Nephron progenitor cell (in vitro differentiated cells): ENCODE measurements at regions not wholly inside any gene's neighbourhood (a gene's known extent, or its start where the extent isn't known, plus 50 kb on each side); places are given as distances from the start of the nearest gene placed in this dataset.
"Not testable (repeated sequence)": the region's sequence is repeated elsewhere in the genome, so short reads cannot be mapped to it uniquely, and the experiment has no call there.

Experiments
- DNase-seq: peaks from one replicate; pipeline ENCODE4 v3.0.0; 2021
- H3K27ac Mint-ChIP-seq: 2 replicates; pipeline ENCODE4 v1.8.0; 2021; ENCODE audit warnings: mild to moderate bottlenecking, moderate library complexity, mixed read lengths
- H3K27me3 Mint-ChIP-seq: 2 replicates; pipeline ENCODE4 v1.8.0; 2021; ENCODE audit warnings: mild to moderate bottlenecking, low read depth, mixed read lengths; ENCODE audit not compliant: poor library complexity
- H3K36me3 Mint-ChIP-seq: 2 replicates; pipeline ENCODE4 v1.8.0; 2021; ENCODE audit warnings: low read depth, mixed read lengths
- H3K4me1 Mint-ChIP-seq: 2 replicates; pipeline ENCODE4 v1.8.0; 2021; ENCODE audit warnings: mixed read lengths
- H3K4me3 Mint-ChIP-seq: 2 replicates; pipeline ENCODE4 v1.8.0; 2021; ENCODE audit warnings: mild to moderate bottlenecking, moderate library complexity, mixed read lengths
- H3K9me3 Mint-ChIP-seq: 2 replicates; pipeline ENCODE4 v1.8.0; 2021; ENCODE audit warnings: mild to moderate bottlenecking, moderate library complexity, mixed read lengths
- CTCF ChIP-seq: fragments of 200-600 bp; sonication (generic); IDR thresholded peaks from 2 replicates; pipeline ENCODE4 v1.5.0; 2021; ENCODE audit warnings: antibody characterized with exemption

DNA sequence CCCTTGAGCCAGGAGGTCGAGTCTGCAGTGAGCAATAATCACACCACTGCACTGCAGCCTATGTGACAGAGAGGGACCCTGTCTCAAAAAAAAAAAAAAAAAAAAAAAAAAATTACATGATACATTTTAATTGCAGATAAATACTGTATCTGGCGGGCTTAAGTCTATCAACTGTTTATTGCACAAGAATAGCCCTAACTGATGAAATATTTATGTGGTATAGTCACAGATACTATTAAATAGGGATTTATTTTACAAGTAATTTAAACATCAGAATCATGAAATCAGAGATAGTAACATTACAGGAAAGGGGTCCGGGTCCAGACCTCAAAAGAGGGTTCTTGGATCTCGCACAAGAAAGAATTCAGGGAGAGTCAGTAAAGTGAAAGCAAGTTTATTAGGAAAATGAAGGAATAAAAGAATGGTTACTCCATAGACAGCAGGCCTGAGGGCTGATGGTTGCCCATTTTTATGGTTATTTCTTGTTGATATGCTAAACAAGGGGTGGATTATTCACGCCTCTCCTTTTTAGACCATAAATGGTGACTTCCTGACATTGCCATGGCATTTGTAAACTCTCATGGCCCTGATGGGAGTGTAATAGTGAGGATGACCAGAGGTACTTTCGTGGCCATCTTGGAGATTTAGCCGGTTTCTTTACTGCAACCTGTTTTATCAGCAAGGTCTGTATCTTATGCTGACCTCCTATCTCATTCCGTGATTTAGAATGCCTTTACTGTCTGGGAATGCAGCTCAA lies 166.6 kb downstream of the PMAIP1 start:
- no peak for TF ChIP-seq CTCF
- DNase-seq = no peak
- Mint-ChIP-seq H3K27me3 (peaks cover 3% of the 10 kb centered on the region), H3K9me3 (no peaks in the 10 kb centered on the region), H3K36me3 (no peaks in the 10 kb centered on the region), H3K27ac (no peak overlapping the region), H3K4me1 (no peaks in the 10 kb centered on the region), H3K4me3 (no peak overlapping the region)

DNA sequence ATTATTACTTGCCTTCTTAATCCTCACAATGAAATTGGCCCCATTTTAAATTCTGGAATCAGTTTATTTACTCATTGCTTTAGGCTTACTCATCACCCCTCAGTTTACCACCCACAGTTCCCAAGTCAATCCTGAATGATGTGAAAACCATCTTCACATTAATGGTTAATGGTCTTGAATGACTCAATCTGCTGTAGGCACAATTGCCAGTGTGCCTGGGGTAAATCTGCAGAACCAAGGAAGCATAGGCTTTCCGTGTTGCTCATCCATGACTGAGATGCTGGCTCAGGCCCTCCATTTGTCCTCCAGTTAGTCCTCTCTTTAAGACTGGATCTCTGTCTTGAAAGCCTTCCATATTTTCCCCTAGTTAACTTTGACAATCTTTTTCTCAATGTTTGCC lies 164.5 kb downstream of the PMAIP1 start:
- Mint-ChIP-seq H3K4me1 (no peaks in the 10 kb centered on the region), H3K27me3 (peaks cover 10% of the 10 kb centered on the region), H3K4me3 (no peak overlapping the region), H3K27ac (no peak overlapping the region), H3K36me3 (no peaks in the 10 kb centered on the region), H3K9me3 (no peaks in the 10 kb centered on the region)
- no peak for TF ChIP-seq CTCF
- DNase-seq = no peak

DNA sequence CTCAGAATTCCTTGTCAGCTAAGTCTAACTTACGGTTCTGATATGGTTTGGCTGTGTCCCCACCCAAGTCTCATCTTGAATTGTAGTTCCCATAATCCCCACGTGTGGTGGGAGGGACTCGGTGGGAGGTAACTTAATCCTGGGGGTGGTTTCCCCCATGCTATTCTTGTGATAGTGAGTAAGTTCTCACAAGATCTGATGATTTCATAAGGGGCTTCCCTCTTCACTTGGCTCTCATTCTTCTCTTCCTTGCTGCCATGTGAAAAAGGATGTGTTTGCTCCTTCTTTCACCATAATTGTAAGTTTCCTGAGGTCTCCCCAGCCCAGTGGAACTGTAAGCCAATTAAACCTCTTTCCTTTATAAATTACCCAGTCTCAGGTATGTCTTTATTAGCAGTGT lies 163.0 kb downstream of the PMAIP1 start:
- peaks cover 10% of the 10 kb centered on the region for H3K27me3 Mint-ChIP-seq
- not testable (repeated sequence) for DNase-seq, H3K4me3 Mint-ChIP-seq, H3K27ac Mint-ChIP-seq, H3K4me1 Mint-ChIP-seq, H3K36me3 Mint-ChIP-seq, H3K9me3 Mint-ChIP-seq

DNA sequence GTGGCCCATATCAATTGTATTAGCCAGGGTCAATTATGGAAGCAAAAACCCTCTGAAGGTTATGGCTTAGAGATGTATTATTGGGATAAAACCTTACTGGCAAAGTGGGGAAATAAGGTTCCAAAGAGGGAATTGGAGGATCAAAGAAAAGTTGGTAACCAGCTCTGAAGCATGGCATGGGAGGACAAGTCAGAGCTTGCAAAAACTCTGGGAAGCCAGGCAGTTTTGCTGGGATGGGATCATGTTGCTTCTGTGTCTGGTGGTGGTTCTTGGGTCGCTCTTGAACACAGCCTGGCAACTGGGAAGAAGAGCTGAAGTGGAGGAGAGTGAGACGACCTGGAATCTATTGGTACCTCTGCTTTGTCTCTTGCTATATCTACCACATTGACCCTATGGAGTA lies 162.6 kb downstream of the PMAIP1 start:
- TF ChIP-seq CTCF = no peak
- Mint-ChIP-seq H3K27ac (no peak overlapping the region), H3K36me3 (no peaks in the 10 kb centered on the region), H3K9me3 (no peaks in the 10 kb centered on the region), H3K27me3 (peaks cover 10% of the 10 kb centered on the region), H3K4me1 (no peaks in the 10 kb centered on the region), H3K4me3 (no peak overlapping the region)
- DNase-seq = no peak

DNA sequence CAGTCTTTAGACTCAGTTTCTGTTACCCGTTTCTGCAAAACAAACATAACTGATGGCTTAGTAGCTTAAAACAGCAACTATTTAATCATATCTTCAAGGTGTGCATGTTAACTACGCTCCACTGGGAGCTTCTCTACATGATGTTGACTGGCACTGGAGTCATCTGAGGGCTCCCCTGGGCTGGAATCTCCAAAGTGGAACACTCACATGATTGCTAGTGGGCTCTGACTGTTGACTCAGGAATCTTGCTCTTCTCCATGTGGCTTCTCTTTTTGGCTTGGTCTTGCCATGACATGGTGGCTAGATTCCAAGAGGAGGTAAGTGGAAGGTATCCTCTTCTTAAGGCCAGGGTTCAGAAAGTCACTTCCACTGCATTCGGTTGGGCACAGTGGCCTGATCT lies 160.8 kb downstream of the PMAIP1 start:
- no peak for TF ChIP-seq CTCF
- Mint-ChIP-seq H3K27ac (no peak overlapping the region), H3K36me3 (no peaks in the 10 kb centered on the region), H3K4me1 (no peaks in the 10 kb centered on the region), H3K4me3 (no peak overlapping the region), H3K27me3 (peaks cover 10% of the 10 kb centered on the region), H3K9me3 (no peaks in the 10 kb centered on the region)
- no peak for DNase-seq

GRCh38 chr18:60060026-60060425 lies 160.2 kb downstream of the PMAIP1 start:
- Mint-ChIP-seq H3K27me3 (peaks cover 10% of the 10 kb centered on the region), H3K36me3 (no peaks in the 10 kb centered on the region), H3K4me1 (no peaks in the 10 kb centered on the region), H3K27ac (no peak overlapping the region), H3K9me3 (no peaks in the 10 kb centered on the region), H3K4me3 (no peak overlapping the region)
- DNase-seq = no peak
- no peak for TF ChIP-seq CTCF
